ENCODE measurements at regions not wholly inside any gene's neighbourhood (a gene's known extent, or its start where the extent isn't known, plus 50 kb on each side); places are given as distances from the start of the nearest gene placed in this dataset.
A peak's percentile ranks its signal among the peaks of the same experiment; 100 is the strongest.

DNA sequence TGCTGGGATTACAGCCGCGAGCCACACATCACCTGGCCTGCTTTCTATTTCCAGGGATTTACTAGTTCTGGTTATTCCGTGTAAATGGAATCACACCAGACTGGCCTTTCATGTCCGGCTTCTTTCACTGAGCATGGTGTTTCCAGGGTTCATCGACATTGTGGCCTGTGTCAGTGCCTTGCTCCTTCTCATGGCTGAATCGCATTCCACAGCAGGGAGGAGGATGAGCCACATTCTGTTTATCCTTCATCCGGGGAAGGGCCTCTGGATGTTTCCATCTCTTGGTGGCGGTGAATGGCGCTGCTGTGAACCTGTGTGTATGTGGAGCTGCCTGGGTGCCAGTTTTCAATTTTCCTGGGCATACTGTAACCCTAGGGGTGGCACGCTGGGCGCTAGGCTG is 58.7 kb upstream of the RNU6ATAC start:
- TF ChIP-seq CTCF (conservative IDR thresholded peaks at IDR 0.05; ENCODE audit: low read length) = no peak
- no peak overlapping the region for H3K4me3 ChIP-seq (ENCODE audit: low read length)
- DNase-seq (ENCODE audit: low read depth) = no peak

DNA sequence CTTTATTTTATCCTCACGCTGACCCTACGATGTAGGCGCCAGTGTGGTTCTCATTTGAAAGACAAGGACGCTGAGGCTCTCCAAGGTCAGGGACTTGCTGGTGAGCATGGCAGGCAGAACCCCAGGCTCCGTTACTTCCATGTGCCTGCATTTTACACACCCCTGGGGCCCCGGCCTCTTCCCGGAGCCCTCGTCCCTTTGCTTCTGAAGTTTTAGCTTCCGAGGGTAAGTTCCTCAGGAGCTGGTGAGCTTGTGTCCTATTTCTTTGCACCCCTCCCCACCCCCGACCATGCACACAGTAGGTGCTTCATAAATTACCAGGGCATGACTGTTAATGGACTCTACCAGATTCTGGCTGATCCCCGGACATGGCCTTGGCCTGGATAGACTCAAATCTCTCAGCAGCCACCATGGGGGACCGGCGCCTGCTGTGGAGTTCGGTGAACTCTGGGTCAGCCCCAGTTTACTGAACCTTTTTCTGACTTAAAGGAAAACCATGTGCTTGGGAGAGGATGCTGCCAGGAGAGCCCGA is 59.3 kb upstream of the RNU6ATAC start:
- no peak overlapping the region for H3K4me3 ChIP-seq (ENCODE audit: low read length)
- DNase-seq (ENCODE audit: low read depth) = no peak
- no peak for TF ChIP-seq CTCF (conservative IDR thresholded peaks at IDR 0.05; ENCODE audit: low read length)

GRCh38 chr9:134224127-134224526 is 59.8 kb upstream of the RNU6ATAC start:
- DNase-seq (ENCODE audit: low read depth) = no peak

GRCh38 chr9:134224567-134225093 is 60.3 kb upstream of the RNU6ATAC start:
- DNase-seq (ENCODE audit: low read depth) = no peak
- no peak for TF ChIP-seq CTCF (conservative IDR thresholded peaks at IDR 0.05; ENCODE audit: low read length)
- H3K4me3 ChIP-seq (ENCODE audit: low read length) = no peak overlapping the region

More at GRCh38 chr9:134224127-134224526, 59.8 kb upstream of the RNU6ATAC start:
- no peak for TF ChIP-seq CTCF (conservative IDR thresholded peaks at IDR 0.05; ENCODE audit: low read length)
- H3K4me3 ChIP-seq (ENCODE audit: low read length) = no peak overlapping the region

DNA sequence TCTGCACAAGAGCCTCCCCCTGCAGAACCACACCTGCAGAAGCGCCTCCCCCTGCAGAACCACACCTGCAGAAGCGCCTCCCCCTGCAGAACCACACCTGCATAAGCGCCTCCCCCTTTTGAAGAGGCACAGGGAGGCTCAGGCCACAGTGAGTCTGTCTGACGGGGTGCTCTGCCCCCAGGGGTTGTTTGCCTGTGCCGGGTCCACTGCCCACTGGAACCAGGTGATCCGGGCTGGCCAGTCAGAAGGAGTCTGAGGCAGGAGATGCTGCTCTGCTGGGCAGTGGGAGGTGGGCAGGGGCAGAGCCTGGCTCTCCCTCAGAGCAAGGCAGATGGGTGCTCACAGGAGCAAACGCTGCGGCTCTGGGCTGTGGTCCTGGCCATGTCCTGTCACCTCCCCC is 60.8 kb upstream of the RNU6ATAC start:
- no peak for DNase-seq (ENCODE audit: low read depth)
- no peak overlapping the region for H3K4me3 ChIP-seq (ENCODE audit: low read length)
- TF ChIP-seq CTCF (conservative IDR thresholded peaks at IDR 0.05; ENCODE audit: low read length) = no peak

DNA sequence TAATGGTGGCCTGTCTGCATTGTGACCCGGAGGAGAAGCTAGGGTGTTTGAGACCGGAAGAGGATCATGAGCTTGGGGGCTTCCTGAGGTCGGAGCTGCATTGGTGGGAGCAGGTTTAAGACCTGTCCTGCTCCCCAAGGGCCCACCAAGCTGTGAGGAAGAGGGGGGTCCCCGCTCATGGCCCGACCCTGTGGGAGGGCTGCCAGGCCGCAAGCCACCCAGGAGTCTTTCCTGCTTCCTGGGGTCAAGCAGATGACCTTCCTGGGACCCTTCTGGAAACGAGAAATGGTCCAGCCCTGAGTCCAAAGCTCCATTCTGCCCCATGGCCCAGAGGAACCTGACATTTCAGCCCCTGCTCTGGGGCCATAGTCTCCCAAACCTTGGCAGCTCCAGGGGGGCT is 61.5 kb upstream of the RNU6ATAC start:
- TF ChIP-seq CTCF (conservative IDR thresholded peaks at IDR 0.05; ENCODE audit: low read length) = no peak
- H3K4me3 ChIP-seq (ENCODE audit: low read length) = no peak overlapping the region
- DNase-seq (ENCODE audit: low read depth) = no peak

GRCh38 chr9:134226221-134226930 is 62.0 kb upstream of the RNU6ATAC start:
- DNase-seq (ENCODE audit: low read depth) = peak; percentile 57
- no peak for TF ChIP-seq CTCF (conservative IDR thresholded peaks at IDR 0.05; ENCODE audit: low read length)
- H3K4me3 ChIP-seq (ENCODE audit: low read length) = no peak overlapping the region
